Gastrocnemius medialis (tissue), 4 donors: ENCODE measurements at regions not wholly inside any gene's neighbourhood (a gene's known extent, or its start where the extent isn't known, plus 50 kb on each side); places are given as distances from the start of the nearest gene placed in this dataset.

Experiments
- ATAC-seq, 2 donors: fragments of 150-250 bp; one replicate each; pipeline ENCODE4 v1.9.1; 2016
- DNase-seq, 2 donors: peaks; one replicate each; pipeline ENCODE4 v3.0.0-alpha.2; 2019
- H3K27ac ChIP-seq, 4 donors: fragments of 200-600 bp; sonication (generic); 1 replicate in 1 of 4; 2 replicates in 3 of 4; pipeline ENCODE4 v1.5.1; 2016 to 2018; ENCODE audit warnings: mild to moderate bottlenecking in 2 of 4, moderate library complexity in 1 of 4
- H3K27me3 ChIP-seq, 3 donors: fragments of 200-600 bp; sonication (generic) in 2 of 3; 1 replicate in 1 of 3; 2 replicates in 2 of 3; pipeline versions ENCODE4 v1.5.1 to v1.6.0; 2016 to 2019; ENCODE audit warnings: mild to moderate bottlenecking in 1 of 3, moderate library complexity in 1 of 3
- H3K36me3 ChIP-seq, 2 donors: fragments of 200-600 bp; sonication (generic) in 1 of 2; one replicate each; pipeline ENCODE4 v1.5.1; 2017 to 2018
- H3K4me1 ChIP-seq, 2 donors: fragments of 200-600 bp; sonication (generic) in 1 of 2; one replicate each; pipeline ENCODE4 v1.5.1; 2016 to 2017; ENCODE audit warnings: mild to moderate bottlenecking in 2 of 2
- H3K4me3 ChIP-seq, 4 donors: fragments of 200-600 bp; sonication (generic) in 3 of 4; 1 replicate in 1 of 4; 2 replicates in 3 of 4; pipeline ENCODE4 v1.5.1; 2016 to 2019; ENCODE audit warnings: mild to moderate bottlenecking in 2 of 4
- H3K9me3 ChIP-seq, 3 donors: fragments of 200-600 bp; sonication (generic) in 2 of 3; 1 replicate in 1 of 3; 2 replicates in 2 of 3; pipeline ENCODE4 v1.5.1; 2016 to 2019
- CTCF ChIP-seq, 5 experiments: fragments of 450-650 bp in 3 of 5; fragments of 200-600 bp in 2 of 5; sonication (generic) in 2 of 5; IDR thresholded peaks in 4 of 5; conservative IDR thresholded peaks in 1 of 5; 1 replicate in 4 of 5; 2 replicates in 1 of 5; pipeline ENCODE4 v1.5.1; 2016 to 2019; ENCODE audit warnings: antibody characterized with exemption in 5 of 5, mild to moderate bottlenecking in 3 of 5, moderate library complexity in 3 of 5
- POLR2A ChIP-seq, 2 donors: fragments of 450-650 bp; IDR thresholded peaks; one replicate each; pipeline ENCODE4 v1.6.1; 2017; ENCODE audit warnings: antibody characterized with exemption in 2 of 2, mild to moderate bottlenecking in 2 of 2, moderate library complexity in 2 of 2
- in situ Hi-C, 4 donors: fragments of 200-750 bp; cut with MboI; loops; one replicate each; pipeline versions ENCODE4 v1.15.0 to v1.8.0; 2017; ENCODE audit warnings: low sequenced_read_pairs in 4 of 4
- intact Hi-C: fragments of 100-400 bp; cut with DNase I; formaldehyde crosslinking; loops from one replicate; pipeline ENCODE4 v1.15.1; 2023; ENCODE audit warnings: low total_unique reads

- in situ Hi-C loops, result no loop called here
- Histone ChIP-seq H3K27me3 (no peaks in the 10 kb centered on the region), H3K4me3 (no peak overlapping the region), H3K36me3 (no peaks in the 10 kb centered on the region), H3K4me1 (peaks cover 0 to 8% of the 10 kb centered on the region in 2 donors), H3K9me3 (no peaks in the 10 kb centered on the region), H3K27ac (peak overlapping the region in 1 of 4 donors; percentile 20)
- no peak for DNase-seq
- no peak for ATAC-seq
- TF ChIP-seq POLR2A (IDR thresholded peaks at IDR 0.05), result no peak
- TF ChIP-seq CTCF (IDR thresholded peaks at IDR 0.05 in 4 of 5, conservative IDR thresholded peaks at IDR 0.05 in 1 of 5), result no peak
- intact Hi-C loops, result no loop called here
Measured at GRCh38 chr9:13974891-13975290, 339.1 kb downstream of the NFIB start.

GRCh38 chr9:13971966-13972655 lies 341.8 kb downstream of the NFIB start:
- Histone ChIP-seq H3K4me3 (no peak overlapping the region), H3K4me1 (peaks cover 0 to 8% of the 10 kb centered on the region in 2 donors), H3K9me3 (no peaks in the 10 kb centered on the region), H3K27me3 (no peaks in the 10 kb centered on the region), H3K27ac (no peak overlapping the region), H3K36me3 (no peaks in the 10 kb centered on the region)
- intact Hi-C loops (no loop called here), in situ Hi-C loops (no loop called here)
- ATAC-seq (no peak), DNase-seq (no peak)
- TF ChIP-seq CTCF (IDR thresholded peaks at IDR 0.05 in 4 of 5, conservative IDR thresholded peaks at IDR 0.05 in 1 of 5) (no peak), POLR2A (IDR thresholded peaks at IDR 0.05) (no peak)

- in situ Hi-C loops, result no loop called here
- Histone ChIP-seq H3K27me3 (no peaks in the 10 kb centered on the region), H3K36me3 (no peaks in the 10 kb centered on the region), H3K4me1 (peaks cover 0 to 8% of the 10 kb centered on the region in 2 donors), H3K27ac (peak overlapping the region in 2 of 4 donors; percentile 32 to 39), H3K4me3 (no peak overlapping the region), H3K9me3 (no peaks in the 10 kb centered on the region)
- TF ChIP-seq POLR2A (IDR thresholded peaks at IDR 0.05) (no peak), CTCF (IDR thresholded peaks at IDR 0.05 in 4 of 5, conservative IDR thresholded peaks at IDR 0.05 in 1 of 5) (no peak)
- intact Hi-C loops, result no loop called here
- no peak for DNase-seq
- ATAC-seq, result no peak
Measured at GRCh38 chr9:13971415-13971814, 342.5 kb downstream of the NFIB start.

- intact Hi-C loops, result no loop called here
Measured at GRCh38 chr9:13970426-13970825, 343.5 kb downstream of the NFIB start.

More at GRCh38 chr9:13970426-13970825, 343.5 kb downstream of the NFIB start:
- no peaks in the 10 kb centered on the region for H3K9me3 ChIP-seq
- peak overlapping the region in 2 of 4 donors; percentile 32 to 39 for H3K27ac ChIP-seq
- H3K27me3 ChIP-seq, result no peaks in the 10 kb centered on the region
- in situ Hi-C loops, result no loop called here
- DNase-seq (peak; percentile 32 to 47), ATAC-seq (peak; percentile 62 to 80)
- no peaks in the 10 kb centered on the region for H3K36me3 ChIP-seq
- H3K4me1 ChIP-seq, result peaks cover 0 to 8% of the 10 kb centered on the region in 2 donors
- TF ChIP-seq POLR2A (IDR thresholded peaks at IDR 0.05), result no peak
- no peak for TF ChIP-seq CTCF (IDR thresholded peaks at IDR 0.05 in 4 of 5, conservative IDR thresholded peaks at IDR 0.05 in 1 of 5)
- no peak overlapping the region for H3K4me3 ChIP-seq
